ENCODE measurements at regions not wholly inside any gene's neighbourhood (a gene's known extent, or its start where the extent isn't known, plus 50 kb on each side); places are given as distances from the start of the nearest gene placed in this dataset.

- Histone ChIP-seq H3K27ac (no peak overlapping the region), H3K4me3 (no peak overlapping the region)
- no peak for TF ChIP-seq CTCF (IDR thresholded peaks at IDR 0.05)
- no peak for DNase-seq (ENCODE audit: low spot score)
Measured at GRCh38 chr13:108433976-108434755, 164.6 kb downstream of the TNFSF13B start.

GRCh38 chr13:108435393-108436149 lies 166.1 kb downstream of the TNFSF13B start:
- TF ChIP-seq CTCF (IDR thresholded peaks at IDR 0.05), result no peak
- Histone ChIP-seq H3K4me3 (no peak overlapping the region), H3K27ac (no peak overlapping the region)
- no peak for DNase-seq (ENCODE audit: low spot score)

GRCh38 chr13:108437496-108437895 lies 168.0 kb downstream of the TNFSF13B start:
- DNase-seq (ENCODE audit: low spot score), result no peak
- Histone ChIP-seq H3K27ac (no peak overlapping the region), H3K4me3 (no peak overlapping the region)
- TF ChIP-seq CTCF (IDR thresholded peaks at IDR 0.05), result no peak

GRCh38 chr13:108439556-108439955 lies 170.0 kb downstream of the TNFSF13B start:
- no peak overlapping the region for H3K27ac ChIP-seq
- no peak for DNase-seq (ENCODE audit: low spot score)

GRCh38 chr13:108444448-108444847 lies 174.9 kb downstream of the TNFSF13B start:
- DNase-seq (ENCODE audit: low spot score), result no peak
- Histone ChIP-seq H3K27ac (no peak overlapping the region), H3K4me3 (no peak overlapping the region)
- TF ChIP-seq CTCF (IDR thresholded peaks at IDR 0.05), result no peak

More at GRCh38 chr13:108439556-108439955, 170.0 kb downstream of the TNFSF13B start:
- no peak overlapping the region for H3K4me3 ChIP-seq
- TF ChIP-seq CTCF (IDR thresholded peaks at IDR 0.05), result no peak

GRCh38 chr13:108448891-108449290 lies 179.4 kb downstream of the TNFSF13B start:
- H3K4me3 ChIP-seq, result no peak overlapping the region
- H3K27ac ChIP-seq, result no peak overlapping the region
- TF ChIP-seq CTCF (IDR thresholded peaks at IDR 0.05), result no peak
- no peak for DNase-seq (ENCODE audit: low spot score)
